A673 (cell line): ENCODE measurements at regions not wholly inside any gene's neighbourhood (a gene's known extent, or its start where the extent isn't known, plus 50 kb on each side); places are given as distances from the start of the nearest gene placed in this dataset.
"Not testable (repeated sequence)": the region's sequence is repeated elsewhere in the genome, so short reads cannot be mapped to it uniquely, and the experiment has no call there.

Experiments used
- EZH2 ChIP-seq: fragments of 200-600 bp; sonication (generic); IDR thresholded peaks from 2 replicates; pipeline ENCODE4 v1.6.1; 2017; ENCODE audit warnings: borderline replicate concordance, low read depth, mild to moderate bottlenecking, mixed read lengths, antibody characterized with exemption, low read length; ENCODE audit not compliant: poor library complexity, severe bottlenecking
- TF ChIP-seq, protein P1 (sequence below): fragments of 300-800, 200-600 bp; sonication (generic); conservative IDR thresholded peaks from 2 replicates; pipeline ENCODE4 v1.5.1; 2017; ENCODE audit warnings: low read depth, mild to moderate bottlenecking, antibody characterized with exemption, low read length, moderate library complexity, mixed read lengths

DNA sequence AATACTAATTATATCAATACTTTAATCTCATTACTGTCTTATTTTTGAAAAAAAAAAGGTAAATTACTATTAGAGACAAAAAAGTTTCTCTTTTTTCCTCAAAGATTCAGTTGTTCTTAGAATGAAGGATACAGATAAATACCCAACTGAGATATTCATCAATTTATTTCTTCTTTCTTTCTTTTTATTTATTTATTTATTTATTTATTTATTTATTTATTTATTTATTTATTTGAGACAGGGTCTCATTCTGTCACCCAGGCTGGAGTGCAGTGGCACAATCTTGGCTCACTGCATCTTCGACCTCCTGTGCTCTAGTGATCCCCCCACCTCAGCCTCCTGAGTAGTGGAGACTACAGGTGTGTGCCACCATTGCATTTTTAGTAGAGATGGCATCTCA is 1098.6 kb downstream of the GATA3 start:
- TF ChIP-seq, protein P1, sequence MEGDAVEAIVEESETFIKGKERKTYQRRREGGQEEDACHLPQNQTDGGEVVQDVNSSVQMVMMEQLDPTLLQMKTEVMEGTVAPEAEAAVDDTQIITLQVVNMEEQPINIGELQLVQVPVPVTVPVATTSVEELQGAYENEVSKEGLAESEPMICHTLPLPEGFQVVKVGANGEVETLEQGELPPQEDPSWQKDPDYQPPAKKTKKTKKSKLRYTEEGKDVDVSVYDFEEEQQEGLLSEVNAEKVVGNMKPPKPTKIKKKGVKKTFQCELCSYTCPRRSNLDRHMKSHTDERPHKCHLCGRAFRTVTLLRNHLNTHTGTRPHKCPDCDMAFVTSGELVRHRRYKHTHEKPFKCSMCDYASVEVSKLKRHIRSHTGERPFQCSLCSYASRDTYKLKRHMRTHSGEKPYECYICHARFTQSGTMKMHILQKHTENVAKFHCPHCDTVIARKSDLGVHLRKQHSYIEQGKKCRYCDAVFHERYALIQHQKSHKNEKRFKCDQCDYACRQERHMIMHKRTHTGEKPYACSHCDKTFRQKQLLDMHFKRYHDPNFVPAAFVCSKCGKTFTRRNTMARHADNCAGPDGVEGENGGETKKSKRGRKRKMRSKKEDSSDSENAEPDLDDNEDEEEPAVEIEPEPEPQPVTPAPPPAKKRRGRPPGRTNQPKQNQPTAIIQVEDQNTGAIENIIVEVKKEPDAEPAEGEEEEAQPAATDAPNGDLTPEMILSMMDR: not testable (repeated sequence)
- not testable (repeated sequence) for TF ChIP-seq EZH2
